Right ventricle myocardium inferior (tissue), 1 donor: ENCODE measurements at regions not wholly inside any gene's neighbourhood (a gene's known extent, or its start where the extent isn't known, plus 50 kb on each side); places are given as distances from the start of the nearest gene placed in this dataset.
A peak's percentile ranks its signal among the peaks of the same experiment; 100 is the strongest.
"Not testable (repeated sequence)": the region's sequence is repeated elsewhere in the genome, so short reads cannot be mapped to it uniquely, and the experiment has no call there.

ENCODE experiments used
- ATAC-seq: fragments of 200-7000 bp; cut with Tn5 transposase; one replicate; pipeline ENCODE4 v1.9.1; 2020; ENCODE audit warnings: mild to moderate bottlenecking, moderate library complexity
- DNase-seq: peaks from one replicate; pipeline ENCODE4 v3.0.0; 2021; ENCODE audit errors: missing footprints
- intact Hi-C: fragments of 100-400 bp; cut with DNase I; formaldehyde crosslinking; loops from one replicate; pipeline ENCODE4 v1.11.0; 2022
- donor health status: DM: no; HTN: yes; CAD: no; lungs with severe emphysema.

GRCh38 chr17:77544347-77545110 lies 403.8 kb downstream of the SEC14L1 start:
- ATAC-seq (no peak), DNase-seq (peak; percentile 60)
- intact Hi-C loops, result loop anchor here (5.0 kb wide), 2 partner anchors 133 to 278 kb away; no protein-coding TSS in a partner anchor

- DNase-seq, result peak; percentile 43
Observed at GRCh38 chr17:77546772-77547241, 406.0 kb downstream of the SEC14L1 start.

GRCh38 chr17:77548967-77549366 lies 408.2 kb downstream of the SEC14L1 start:
- intact Hi-C loops, result no loop called here
- ATAC-seq (no peak), DNase-seq (no peak)

More at GRCh38 chr17:77546772-77547241, 406.0 kb downstream of the SEC14L1 start:
- intact Hi-C loops, result no loop called here
- no peak for ATAC-seq

GRCh38 chr17:77549726-77550366 lies 408.7 kb upstream of the TNRC6C start:
- DNase-seq (peak; percentile 11), ATAC-seq (no peak)
- intact Hi-C loops, result no loop called here

- intact Hi-C loops, result no loop called here
- ATAC-seq (no peak), DNase-seq (peak; percentile 58)
Observed at GRCh38 chr17:77553459-77554066, 404.9 kb upstream of the TNRC6C start.

DNA sequence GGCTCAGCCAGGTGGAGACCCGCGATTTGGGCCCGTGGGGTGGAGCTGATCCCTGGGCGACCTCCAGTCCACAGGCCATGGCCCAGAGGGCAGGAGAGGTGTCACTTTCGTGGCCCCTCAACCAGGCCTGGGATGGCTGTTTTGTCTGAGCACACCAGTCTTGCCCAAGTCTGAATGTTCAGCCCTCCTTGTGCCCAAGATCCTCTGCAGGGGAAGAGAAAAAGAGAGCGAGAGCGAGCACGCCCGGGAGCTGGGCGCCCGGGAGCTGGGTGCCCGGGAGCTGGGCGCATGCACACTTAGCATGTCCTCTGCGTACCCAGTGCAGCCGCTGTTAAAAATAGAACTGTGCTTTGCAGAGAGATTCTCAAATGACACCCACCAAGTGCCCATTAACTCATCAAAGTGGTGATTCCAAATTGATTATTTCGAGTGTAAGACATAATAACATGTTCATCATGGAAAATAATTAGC lies 403.3 kb upstream of the TNRC6C start:
- peak; percentile 61 for ATAC-seq
- intact Hi-C loops, result loop anchor here (5.0 kb wide), 1 partner anchor 47 kb away; no protein-coding TSS in a partner anchor
- DNase-seq, result peak; percentile 50

GRCh38 chr17:77555741-77556291 lies 402.7 kb upstream of the TNRC6C start:
- intact Hi-C loops, result loop anchor here (5.0 kb wide), 1 partner anchor 46 kb away; no protein-coding TSS in a partner anchor
- ATAC-seq (peak; percentile 32), DNase-seq (peak; percentile 65)

- intact Hi-C loops, result loop anchor here (5.0 kb wide), 1 partner anchor 46 kb away; no protein-coding TSS in a partner anchor
Observed at GRCh38 chr17:77556383-77557061, 402.0 kb upstream of the TNRC6C start.

DNA sequence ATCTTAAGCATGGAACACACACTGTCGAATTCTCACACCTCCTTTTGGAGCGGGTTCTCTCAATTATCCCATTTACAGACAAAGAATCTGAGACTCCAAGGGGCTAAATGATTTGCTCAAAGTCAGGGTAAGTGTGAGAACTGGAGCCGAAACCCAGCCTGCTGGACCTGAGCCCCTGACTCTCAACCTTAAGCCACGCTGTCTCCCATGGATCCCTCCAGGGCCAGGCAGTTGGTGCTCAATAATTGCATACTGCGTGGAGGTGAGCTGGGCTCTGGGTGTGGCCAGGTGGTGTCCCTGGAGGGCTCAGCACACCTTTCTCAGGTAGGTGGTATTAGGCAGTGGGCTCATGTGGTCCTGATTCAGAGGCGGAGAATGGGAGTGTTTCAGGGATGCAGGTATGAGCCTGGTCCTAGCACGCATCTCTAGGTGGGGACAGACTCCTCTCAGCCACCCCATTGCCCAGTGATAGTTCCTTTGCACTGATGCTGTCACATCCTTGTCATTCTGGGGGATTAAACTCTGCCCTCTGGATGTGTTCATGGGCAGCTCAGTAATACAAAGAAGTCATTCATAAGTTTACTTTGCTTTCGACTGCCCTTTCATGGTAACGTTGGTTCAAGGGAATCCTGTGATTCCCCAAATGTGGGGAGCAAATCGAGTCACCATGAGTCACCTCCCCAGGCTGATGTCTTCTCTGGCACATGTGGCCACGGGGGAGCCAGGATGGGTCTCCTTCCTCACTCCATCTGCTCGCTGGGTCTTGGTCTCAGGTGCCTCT lies 399.5 kb upstream of the TNRC6C start:
- ATAC-seq, result no peak
- intact Hi-C loops, result loop anchor here (5.0 kb wide), 1 partner anchor 43 kb away; no protein-coding TSS in a partner anchor
- peak; percentile 15 for DNase-seq

More at GRCh38 chr17:77556383-77557061, 402.0 kb upstream of the TNRC6C start:
- ATAC-seq (peak; percentile 10), DNase-seq (peak; percentile 25)

GRCh38 chr17:77560381-77560780 lies 398.1 kb upstream of the TNRC6C start:
- intact Hi-C loops, result no loop called here
- DNase-seq (peak; percentile 18), ATAC-seq (no peak)

DNA sequence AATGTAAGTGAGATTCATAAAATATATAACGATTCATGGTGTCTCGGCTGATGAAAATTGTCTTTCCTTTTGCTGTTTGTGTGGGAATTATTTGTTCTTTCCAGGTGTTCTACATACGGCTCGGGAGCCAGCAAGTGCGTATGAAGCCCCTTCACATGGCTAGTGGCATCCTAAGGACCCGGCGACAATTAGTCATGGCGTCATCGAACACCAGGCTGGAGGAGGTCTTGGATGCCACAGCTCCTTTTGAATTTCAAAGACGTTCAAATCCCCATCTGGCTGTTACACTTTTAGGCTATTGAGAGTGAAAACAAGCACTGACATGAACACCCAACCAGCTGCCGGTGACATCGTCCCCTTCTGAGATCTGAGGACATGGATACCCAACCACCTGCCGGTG lies 397.7 kb upstream of the TNRC6C start:
- intact Hi-C loops, result no loop called here
- DNase-seq (no peak), ATAC-seq (no peak)

- intact Hi-C loops, DNase-seq, ATAC-seq: not testable (repeated sequence)
Observed at GRCh38 chr17:77562361-77562760, 396.1 kb upstream of the TNRC6C start.

DNA sequence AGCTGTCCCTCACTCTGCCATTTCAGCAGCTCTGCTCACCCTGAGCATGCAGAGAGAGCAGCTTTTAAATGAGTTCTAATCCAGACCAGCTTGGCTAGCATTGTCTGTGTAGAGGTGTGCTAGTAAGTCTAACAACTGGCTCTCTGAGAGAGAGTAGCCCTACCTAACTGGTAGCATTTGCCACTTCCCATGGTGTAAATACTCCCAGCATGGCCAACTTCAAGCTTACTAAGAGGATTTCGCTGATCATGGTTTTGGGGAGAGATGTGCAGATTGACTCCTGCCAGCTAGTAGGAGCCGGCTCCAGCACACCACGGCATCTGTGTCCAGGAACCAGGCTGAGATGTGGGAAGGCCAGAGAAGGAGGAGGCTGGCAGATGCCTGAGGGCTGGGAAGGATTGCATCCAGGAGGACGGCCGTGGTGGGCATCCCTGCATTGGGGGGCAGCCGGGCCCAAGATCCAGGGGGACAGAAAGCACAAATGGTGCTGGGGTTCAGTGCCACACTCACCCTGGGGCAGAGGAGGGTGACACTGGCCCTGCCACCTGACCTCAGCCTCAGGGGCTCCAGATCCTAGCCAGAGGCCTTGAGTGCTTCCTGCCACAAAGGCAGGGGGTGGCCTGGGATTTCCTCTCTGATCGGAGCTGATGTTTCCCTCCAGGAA lies 394.9 kb upstream of the TNRC6C start:
- intact Hi-C loops, result no loop called here
- ATAC-seq (no peak), DNase-seq (no peak)

DNA sequence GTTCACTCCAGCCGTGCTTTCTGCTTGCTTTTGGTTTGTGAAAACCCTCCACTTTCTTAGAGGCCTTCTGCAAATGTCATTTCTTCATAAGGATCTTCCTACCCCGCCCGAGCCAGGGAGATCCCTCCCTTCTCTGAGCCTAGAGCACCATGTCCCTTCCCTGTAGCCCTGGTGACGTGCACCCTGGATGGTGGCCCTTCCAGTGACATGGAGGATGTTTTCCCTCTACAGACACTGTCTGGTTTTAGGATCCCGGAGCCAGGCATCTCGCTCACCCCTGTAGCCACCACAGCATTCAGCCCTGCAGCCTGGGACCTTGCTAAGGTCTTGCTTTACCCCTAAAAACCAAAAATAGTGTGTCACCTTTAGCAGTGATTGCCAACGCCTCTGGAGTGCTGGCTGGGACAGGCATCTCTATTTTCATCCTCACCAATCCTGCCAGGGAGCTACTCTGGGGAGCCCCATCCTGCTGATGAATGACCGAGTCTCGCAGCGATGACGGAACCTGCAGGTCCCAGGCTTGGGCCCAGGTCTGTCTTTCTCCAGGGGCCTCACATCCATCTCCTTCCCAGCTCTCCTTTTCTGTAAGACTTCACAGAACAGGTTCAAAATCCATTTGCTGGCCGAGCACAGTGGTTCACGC lies 394.1 kb upstream of the TNRC6C start:
- ATAC-seq (peak; percentile 50), DNase-seq (peak; percentile 55)
- intact Hi-C loops, result no loop called here

DNA sequence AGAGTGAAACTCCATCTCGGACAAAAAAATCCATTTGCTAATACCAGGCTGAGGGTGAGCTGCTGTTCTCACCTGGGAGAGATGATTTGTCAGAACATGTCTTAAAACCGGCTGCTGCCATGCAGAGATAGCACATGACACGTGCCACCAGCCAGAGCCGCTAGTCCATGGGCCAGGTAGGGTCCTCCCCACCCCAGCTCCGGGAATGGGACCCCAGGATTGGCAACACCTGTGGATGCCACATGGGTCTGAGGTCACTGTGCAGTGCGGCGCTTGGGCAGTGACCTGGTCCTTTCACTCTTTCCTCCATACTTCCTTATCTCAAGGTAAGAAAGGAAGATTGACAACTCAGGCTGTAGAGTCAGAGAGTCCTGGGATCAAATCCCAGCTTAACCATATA lies 393.3 kb upstream of the TNRC6C start:
- DNase-seq (no peak), ATAC-seq (no peak)
- intact Hi-C loops, result no loop called here

DNA sequence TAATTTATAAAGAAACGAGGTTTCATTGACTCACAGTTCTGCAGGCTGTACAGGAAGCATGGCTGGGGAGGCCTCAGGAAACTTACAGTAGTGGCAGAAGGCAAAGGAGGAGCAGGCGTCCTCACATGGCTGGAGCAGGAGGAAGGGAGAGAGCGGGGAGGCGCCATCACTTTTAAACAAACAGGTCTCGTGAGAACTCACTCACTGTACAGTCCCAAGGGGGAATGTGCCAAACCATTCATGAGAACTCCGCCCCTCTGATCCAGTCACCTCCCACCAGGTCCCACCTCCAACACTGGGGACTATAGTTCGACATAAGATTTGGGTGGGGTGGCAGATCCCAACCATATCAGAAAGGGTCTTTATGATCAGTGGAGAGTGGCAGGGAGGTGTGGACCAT lies 392.4 kb upstream of the TNRC6C start:
- DNase-seq (no peak), ATAC-seq (no peak)
- intact Hi-C loops, result no loop called here
